HG03159 (cell line): ENCODE measurements at regions not wholly inside any gene's neighbourhood (a gene's known extent, or its start where the extent isn't known, plus 50 kb on each side); places are given as distances from the start of the nearest gene placed in this dataset.

Source experiments
- ATAC-seq: cut with Tn5 transposase; IDR thresholded peaks from one replicate; pipeline ENCODE4 v1.9.1; 2021; ENCODE audit warnings: mild to moderate bottlenecking, moderate library complexity; ENCODE audit not compliant: unreplicated experiment

DNA sequence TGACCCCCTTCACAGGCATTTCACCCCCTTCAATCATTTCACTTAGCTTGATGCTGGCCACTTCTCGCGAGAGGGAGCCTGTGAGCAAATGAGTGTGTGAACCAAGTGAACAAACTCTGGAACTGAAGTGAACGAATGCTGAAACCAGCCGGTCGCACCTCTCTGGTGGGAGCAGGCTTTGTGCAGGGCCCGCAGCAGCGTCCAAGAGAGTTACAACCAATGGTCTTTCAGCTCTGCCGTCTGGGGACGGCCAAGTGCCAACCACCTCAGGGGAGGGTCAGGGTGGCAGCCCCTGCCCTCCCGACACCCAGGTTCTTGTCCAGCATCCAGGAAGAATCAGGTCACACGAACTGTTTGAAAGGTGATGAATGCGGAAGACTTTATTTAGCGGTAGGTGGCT lies 764.0 kb downstream of the SUCLG1 start:
- ATAC-seq, result no peak

DNA sequence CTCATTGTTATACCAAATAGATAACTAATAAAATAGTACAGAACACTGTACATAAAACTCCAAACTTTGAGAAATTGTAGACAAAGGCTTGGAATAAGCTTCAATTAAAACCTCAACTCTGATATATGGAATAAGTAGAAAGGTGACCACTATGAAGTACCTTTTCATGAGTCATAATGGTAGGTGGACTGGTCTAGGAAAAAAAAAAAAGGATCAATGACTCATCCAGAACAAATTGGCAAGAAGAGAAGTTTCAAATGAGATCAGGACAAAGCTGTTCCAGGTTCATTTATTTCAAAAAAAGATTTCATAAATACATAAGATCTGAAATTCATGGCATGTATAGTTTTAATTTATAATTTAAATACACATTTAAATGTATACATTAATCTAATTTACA lies 769.7 kb downstream of the SUCLG1 start:
- ATAC-seq, result no peak

DNA sequence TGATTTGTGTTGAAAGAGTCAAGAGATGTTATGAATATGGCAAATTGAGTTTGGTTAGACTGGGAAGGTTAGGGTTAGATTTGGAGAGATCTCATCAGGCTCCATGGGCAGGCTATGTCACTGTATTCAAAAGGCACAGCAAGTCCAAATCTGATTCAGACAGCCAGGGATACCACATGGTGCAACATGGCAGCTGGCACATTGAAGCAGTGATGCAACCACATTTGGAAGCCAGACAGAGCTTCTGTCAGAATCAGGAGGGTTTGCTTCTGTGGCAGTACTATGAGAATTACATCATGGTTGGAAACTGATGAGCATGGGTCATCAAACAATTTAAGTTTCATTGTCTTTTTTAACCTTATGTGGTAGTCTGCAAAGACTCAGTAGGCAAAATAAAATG lies 772.2 kb downstream of the SUCLG1 start:
- ATAC-seq, result no peak

DNA sequence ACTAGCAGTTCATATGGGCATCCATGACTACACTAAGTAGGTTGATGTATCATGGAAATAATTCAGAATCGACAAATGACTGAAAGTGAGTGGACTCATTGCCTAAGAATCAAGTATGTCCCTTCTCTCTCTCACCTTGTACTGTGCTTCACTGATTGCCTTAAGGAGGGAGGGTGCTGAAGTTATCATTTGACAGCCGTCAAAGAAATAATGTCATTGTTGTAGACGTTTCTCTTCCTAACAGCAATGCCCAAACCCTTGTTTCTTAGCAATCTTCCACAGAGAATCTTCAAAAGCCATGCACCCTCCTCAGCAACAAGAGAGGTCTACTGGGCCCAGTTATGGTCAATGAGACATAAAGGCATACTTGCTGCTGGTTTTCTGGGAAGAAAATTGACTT lies 785.0 kb downstream of the SUCLG1 start:
- no peak for ATAC-seq

DNA sequence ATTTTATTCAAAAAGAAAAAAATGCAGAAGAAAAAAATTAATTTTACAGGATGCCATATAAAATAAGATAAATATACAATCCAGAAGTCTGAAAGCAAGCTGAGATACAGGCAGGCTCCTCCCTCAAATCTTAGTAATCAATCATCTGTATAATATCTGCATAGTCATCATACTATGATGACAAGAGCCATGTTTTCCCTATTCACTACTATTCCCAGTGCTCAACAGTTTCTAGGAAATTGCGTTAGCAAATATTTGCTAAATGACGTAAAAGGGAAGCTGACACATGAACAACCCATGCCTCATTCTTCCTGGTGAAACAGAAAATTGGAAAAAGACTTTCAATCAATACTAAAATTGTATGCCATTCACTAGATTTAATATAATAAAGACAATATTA lies 793.2 kb downstream of the SUCLG1 start:
- no peak for ATAC-seq

DNA sequence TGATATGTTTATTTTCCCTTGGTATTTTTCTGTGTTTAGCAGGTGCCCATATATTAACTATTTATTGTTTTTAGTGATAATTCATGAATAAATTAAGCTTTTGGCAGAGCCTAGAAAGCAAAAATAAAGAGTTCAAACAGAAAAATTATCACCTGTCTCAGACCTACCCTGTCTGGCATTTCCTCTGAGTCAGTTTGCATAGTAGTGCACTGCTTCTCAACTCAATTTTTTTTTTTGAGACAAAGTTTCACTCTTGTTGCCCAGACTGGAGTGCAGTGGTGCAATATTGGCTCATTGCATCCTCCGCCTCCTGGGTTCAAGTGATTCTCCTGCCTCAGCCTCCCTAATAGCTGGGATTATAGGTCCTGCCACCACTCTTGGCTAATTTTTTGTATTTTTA lies 793.9 kb downstream of the SUCLG1 start:
- no peak for ATAC-seq

DNA sequence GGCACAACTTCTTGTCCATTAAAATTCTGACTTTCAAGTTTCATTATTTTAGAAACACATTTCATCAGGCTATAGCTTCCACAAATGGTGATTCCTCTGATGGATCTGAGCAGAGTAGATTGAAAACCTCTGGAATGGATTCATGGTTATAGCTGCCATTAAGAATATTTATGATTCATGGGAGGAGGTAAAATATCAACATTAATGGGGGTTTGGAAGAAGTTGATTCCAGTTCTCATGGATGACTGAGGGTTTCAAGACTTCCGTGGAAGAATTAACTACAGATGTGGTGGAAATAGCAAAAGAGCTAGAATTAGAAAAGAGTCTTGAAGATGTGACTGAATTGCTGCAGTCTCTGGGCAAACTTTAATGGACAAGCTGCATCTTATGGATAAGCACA lies 797.4 kb downstream of the SUCLG1 start:
- no peak for ATAC-seq

DNA sequence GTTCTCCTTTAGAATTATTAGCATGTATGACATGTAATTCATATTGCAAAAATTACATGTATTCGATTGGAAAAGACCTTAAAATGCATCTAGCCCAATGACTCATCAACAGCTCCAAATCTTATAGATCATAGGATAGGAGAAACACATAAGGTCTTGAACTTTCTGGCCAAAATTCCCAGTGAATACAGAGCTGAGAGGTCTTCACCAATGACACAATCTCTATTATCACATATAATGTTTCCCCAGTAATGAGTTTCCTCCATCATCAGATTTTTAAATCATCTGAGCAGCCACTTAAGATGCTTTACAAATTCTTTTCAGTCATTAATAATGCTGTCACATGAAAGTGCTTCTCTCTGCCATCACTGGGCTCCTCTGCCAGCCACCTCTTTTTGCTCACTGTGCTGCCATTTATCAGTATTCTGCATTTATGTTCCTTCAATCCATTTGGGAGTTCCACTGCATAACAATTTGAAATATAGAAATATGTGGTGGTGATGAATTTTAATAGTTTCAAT lies 804.9 kb downstream of the SUCLG1 start:
- ATAC-seq, result no peak

DNA sequence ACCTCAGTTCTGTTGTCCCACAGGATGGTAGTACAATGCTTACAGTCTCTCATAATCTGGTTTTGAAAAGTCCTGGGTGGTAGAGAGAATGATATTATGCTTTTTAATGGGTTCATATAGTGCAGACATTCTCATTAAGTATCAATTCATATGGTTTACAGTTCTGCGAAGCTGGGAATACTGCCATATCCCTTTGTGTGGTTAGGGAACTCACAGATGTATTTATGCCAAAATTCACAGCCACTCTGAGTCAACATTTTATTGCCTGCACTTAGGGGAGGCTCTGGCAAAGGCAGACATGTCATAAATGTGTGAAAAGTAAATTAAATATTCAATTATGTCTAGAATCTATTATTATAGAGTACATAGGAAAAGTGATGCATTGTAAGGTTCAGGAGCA lies 808.2 kb downstream of the SUCLG1 start:
- no peak for ATAC-seq

DNA sequence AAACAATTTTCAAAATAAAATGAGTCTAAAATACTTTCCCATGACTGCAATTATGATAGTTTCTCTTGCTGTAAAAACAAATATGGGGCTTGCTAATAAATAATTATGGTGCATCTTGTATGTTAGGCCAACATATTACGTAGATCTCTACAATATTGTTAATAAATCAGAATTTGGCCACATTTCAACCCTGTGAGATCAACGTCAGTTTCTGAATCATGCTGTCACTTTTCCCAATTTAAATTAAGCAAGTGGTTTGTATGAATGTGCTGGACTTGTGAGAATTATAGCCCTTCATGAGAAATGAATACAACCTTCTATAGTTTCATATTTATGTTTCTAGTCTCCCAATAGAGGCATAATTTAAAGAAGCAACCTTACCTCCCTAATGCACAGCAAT lies 808.9 kb downstream of the SUCLG1 start:
- ATAC-seq, result no peak

DNA sequence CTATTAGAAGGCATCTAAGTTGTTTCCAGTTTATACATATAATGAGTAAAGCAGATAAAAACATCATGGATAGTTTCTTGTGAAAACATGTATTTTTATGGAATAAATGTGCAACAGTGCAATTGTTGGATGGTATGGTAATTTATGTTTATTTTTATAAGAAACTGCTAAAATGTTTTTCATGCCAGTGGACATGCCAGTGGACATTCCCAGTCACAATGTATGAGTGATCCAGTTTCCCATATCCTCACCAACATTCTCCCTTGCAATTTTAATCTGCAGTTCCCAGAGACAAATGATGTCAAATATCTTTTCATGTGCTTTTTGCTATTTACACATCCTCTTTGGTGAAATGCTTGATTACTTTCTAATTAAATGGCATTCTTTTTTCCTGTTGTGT lies 818.6 kb downstream of the SUCLG1 start:
- no peak for ATAC-seq

DNA sequence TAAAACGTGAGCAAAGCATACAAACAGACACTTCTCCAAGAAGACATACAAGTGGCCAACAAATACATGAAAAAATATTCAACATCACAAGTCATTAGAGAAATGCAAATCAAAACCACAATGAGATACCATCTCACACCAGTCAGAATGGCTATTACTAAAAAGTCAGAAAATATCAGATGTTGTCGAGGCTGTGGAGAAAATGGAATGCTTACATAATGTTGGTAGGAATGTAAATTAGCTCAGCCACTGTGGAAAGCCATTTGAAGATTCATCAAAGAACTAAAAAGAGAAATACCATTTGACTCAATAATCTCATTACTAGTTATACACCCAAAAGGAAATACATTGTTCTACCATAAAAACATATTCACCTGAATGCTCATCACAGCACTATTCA lies 825.7 kb downstream of the SUCLG1 start:
- no peak for ATAC-seq

DNA sequence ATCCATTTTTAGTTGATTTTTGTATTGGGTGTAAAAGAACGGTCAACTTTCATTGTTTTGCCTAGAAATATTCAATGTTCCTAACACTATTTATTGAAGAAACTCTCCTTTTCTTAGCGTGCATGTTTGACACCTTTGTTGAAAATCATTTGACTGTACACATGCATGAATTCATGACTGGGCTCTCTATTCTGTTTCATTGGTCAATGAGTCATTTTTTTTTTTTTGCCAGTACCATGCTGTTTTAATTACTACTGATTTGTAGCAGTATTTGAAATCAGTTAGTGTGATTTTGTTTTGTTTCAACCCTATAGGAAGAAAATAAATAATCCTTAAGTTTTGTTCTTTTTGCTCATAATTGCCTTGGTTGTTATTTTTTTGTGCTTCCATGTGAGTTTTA lies 828.7 kb downstream of the SUCLG1 start:
- no peak for ATAC-seq

DNA sequence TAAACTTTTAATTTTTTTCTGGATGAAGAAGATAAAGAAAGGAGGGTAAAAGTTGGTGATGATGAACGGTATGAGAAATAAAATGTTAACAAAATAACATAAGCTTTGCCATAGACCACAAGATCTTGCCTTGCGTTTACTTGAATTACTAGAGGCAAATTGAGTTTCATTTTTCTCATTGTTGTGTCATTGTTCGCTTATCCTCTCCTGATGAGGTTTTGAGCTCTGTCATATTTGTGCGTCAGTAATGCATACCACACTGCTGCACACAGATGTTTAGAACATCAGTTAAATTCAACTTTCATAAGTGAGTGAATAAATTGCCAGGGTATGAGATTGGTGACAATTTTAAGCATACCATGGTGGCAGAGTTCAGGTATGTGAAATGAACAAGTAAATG lies 843.6 kb downstream of the SUCLG1 start:
- no peak for ATAC-seq

DNA sequence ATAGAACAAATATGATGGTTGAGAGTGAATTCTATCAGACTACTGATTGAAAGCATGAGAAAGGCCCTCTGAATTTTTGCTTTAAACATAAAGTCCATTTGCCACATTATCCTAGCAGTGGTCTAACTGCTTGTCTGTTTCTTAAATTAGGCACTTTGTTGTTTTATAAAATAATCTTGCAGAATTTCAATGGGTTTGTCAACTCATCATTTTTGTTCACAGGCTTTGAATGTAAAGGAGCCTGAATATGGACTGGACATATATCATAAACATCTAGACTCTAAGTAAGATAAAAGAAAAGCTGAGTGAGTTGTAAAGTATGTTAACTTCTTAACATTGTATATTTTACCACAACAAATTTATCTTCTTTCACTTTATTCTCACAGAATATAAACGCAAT lies 845.9 kb downstream of the SUCLG1 start:
- no peak for ATAC-seq

DNA sequence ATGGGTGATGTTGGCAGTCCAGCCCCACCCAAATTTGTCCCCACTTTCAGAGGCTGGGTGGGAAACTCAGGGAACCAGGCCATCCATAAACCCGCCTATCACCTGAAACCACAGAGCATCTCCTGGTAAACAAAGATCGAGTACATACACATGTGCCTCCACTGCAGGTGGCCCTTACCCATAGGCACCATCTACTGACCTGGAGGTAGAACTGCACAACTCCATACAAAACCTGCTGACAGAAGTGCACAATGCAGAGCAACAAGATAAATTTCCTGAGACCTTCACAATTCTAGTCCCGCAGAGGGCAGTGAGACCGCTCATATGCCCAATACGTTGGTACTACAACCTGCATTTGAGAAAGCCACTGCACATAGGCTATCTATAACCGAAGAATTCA lies 856.3 kb downstream of the SUCLG1 start:
- ATAC-seq, result no peak

DNA sequence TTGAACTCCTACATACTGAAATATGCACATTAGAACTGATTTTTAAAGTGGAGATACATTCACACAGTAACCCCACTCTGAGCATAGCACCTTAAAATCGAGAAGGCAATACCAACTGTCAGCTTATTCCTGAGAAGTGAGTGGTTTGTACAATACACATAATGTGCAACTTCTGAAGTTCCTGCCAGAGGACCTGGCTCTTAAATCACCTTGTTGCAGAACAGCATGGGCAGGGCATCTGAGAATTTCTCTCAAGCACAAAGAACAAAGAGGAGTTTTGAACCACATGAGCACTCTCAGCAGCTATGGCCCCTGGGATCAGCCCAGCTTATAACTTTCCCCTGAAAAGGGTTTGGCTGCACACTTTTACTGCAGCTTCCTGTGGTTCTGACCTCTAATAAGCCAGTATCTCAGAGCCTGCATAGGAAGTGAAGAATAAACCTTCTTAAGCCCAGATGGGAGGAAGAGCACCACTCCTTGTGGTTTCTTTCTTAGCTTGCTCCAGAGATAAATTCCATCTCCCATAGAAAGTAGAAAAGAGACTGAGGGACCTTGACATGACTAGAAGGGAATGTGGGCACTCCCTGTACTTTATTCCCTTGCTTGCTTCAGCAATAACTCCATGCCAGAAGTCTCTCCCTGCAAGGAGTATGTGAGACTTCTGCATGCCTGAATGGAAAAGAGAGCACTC lies 862.3 kb downstream of the SUCLG1 start:
- no peak for ATAC-seq

DNA sequence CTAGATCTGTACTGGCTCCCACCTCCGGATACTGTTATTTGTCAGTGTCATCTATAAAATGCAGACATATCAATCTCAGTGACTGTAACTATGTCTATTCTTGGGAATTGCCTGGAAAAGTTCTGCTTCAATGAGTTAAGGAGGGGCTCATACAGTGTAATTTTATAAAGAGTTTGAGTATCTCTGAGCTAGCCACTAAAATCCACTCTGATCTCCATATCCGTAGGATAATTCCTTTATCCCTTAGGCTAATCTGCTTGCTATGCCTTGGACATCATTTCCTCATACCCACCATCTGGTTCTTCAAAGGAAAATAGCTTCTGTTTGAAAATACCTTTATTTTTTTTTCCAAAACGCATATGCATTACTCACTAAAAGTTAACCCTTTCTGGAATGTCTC lies 863.2 kb downstream of the SUCLG1 start:
- no peak for ATAC-seq

DNA sequence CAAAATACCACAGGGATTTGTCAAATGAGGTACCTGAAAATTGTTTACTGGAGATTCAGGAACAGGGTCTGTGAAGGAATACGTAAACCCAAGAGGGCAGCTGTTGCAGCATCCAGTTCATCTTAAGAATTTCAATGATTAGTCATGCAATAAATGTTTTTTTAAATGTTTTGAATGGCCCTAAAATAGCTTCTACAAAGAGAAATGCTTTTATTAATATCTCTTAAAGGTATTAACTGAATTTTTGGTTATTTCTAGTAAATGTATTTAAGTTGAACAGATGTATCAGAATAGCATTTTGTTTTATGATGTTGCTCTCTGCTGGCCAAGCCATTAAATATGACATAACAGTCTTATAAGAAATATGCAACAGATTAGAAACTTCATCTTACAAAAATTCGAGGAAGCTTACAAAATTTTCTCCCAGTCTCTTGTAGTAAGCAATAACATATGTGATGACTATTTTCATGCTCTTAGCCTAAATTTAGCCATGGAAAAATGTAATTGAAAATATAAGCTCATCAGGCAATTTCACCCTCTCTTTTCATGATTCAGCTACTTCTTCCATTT lies 863.9 kb downstream of the SUCLG1 start:
- no peak for ATAC-seq

DNA sequence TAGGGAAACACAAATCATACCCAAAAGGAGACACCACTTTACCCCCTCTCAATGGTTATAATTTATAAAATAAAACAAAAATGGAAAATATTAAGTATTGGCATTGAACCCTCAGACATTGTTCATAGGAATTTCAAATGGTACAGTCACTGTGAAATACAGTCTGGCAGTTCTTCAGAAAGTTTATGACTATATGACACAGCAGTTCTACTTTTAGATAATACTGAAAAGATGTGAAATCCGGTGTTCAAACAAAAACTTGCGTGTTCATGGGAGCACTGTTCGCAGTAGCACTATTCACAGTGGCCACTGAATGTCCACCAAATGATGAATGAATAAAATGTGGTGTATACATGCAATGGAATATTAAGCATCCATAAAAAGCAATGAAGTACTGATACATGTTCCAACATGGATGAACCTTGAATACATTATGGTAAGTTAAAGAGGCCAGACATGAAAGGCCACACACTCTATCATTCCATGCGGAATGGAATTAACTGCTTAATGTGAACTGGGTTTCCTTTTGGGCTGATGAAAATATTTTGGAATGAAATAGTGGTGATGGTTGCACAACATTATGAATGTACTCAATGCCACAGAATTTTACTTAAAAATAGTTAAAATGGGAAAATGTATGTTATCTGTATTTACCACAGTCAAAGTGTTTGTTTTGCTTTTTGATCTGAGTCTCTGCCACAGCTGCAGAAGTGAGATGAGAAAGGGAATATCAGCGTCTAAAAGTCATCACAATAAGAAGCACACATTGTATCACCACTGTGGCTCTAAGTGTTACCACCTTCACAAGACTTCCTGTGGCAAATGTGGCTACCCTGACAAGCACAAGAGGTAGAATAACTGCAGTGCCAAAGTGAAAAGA lies 864.6 kb downstream of the SUCLG1 start:
- ATAC-seq, result no peak

DNA sequence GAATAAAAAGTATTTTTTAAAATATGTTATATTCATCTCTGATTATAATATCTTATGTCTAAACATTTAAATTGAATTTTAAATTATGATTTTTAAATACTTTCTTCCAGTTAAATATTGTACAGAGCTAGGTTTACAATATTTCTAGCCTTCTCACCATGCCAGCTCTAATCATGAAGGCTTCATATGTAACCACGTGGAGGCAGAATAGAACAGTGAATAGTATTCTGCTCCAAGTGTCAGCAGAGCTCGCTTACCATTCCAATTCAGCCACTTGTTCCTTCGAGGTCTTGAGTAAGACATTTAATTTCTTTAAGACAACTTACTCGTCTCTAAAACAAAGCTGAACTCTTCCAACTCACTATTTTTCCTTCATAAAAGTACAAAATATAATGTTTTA lies 871.8 kb downstream of the SUCLG1 start:
- no peak for ATAC-seq

DNA sequence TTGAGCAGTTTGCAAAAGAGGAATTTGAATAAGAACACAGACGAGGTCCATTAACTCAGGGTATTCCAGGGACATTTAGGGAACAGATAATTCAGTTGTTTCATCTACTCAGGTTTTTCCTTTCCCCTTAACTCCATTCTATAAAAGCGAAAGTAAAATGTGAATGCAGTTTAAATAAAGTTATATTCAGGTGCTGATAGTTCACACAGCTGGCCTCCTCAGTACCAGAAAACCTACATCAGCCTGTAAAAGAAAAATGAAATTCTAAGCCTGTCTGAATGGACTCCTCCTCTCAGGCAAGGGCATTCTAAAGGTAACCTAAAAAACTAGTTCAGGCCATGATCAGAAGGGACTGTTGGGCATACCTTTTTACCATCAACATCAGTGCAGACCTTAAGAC lies 873.8 kb downstream of the SUCLG1 start:
- ATAC-seq, result no peak
